Transverse colon (tissue), 4 donors: ENCODE measurements at regions not wholly inside any gene's neighbourhood (a gene's known extent, or its start where the extent isn't known, plus 50 kb on each side); places are given as distances from the start of the nearest gene placed in this dataset.
"Not testable (repeated sequence)": the region's sequence is repeated elsewhere in the genome, so short reads cannot be mapped to it uniquely, and the experiment has no call there.

Experiments used
- CTCF ChIP-seq, 5 experiments: fragments of 200-600 bp in 3 of 5; fragments of 450-650 bp in 2 of 5; sonication (generic) in 3 of 5; IDR thresholded peaks; 1 replicate in 2 of 5; 2 replicates in 3 of 5; pipeline ENCODE4 v1.5.1; 2016 to 2017; ENCODE audit warnings: antibody characterized with exemption in 5 of 5, inconsistent platforms in 3 of 5, mild to moderate bottlenecking in 2 of 5, moderate library complexity in 1 of 5
- EP300 ChIP-seq: sonication (generic); formaldehyde crosslinking; IDR thresholded peaks from one replicate; pipeline ENCODE4 v1.6.1; 2017; ENCODE audit warnings: antibody characterized with exemption, low read depth
- POLR2A ChIP-seq: fragments of 450-650 bp; IDR thresholded peaks from one replicate; pipeline ENCODE4 v1.6.1; 2016; ENCODE audit warnings: antibody characterized with exemption, mild to moderate bottlenecking, moderate library complexity
- POLR2AphosphoS5 ChIP-seq, 3 donors: sonication (generic); formaldehyde crosslinking; IDR thresholded peaks; one replicate each; pipeline ENCODE4 v1.6.1; 2016; ENCODE audit warnings: antibody characterized with exemption in 3 of 3

- TF ChIP-seq POLR2AphosphoS5 (IDR thresholded peaks at IDR 0.05); POLR2A; CTCF (IDR thresholded peaks at IDR 0.05); EP300: not testable (repeated sequence)
Measured at GRCh38 chr7:68630914-68631313, 967.4 kb upstream of the AUTS2 start.
